SH-SY5Y (cell line): ENCODE measurements at regions not wholly inside any gene's neighbourhood (a gene's known extent, or its start where the extent isn't known, plus 50 kb on each side); places are given as distances from the start of the nearest gene placed in this dataset.

Experiments
- GATA2 ChIP-seq: IDR thresholded peaks from 2 replicates; pipeline ENCODE4 v1.6.1; 2011; ENCODE audit warnings: mild to moderate bottlenecking, low read depth, low read length
- GATA3 ChIP-seq: IDR thresholded peaks from 2 replicates; pipeline ENCODE4 v1.6.1; 2011; ENCODE audit warnings: low read depth, mild to moderate bottlenecking, low read length, moderate library complexity

DNA sequence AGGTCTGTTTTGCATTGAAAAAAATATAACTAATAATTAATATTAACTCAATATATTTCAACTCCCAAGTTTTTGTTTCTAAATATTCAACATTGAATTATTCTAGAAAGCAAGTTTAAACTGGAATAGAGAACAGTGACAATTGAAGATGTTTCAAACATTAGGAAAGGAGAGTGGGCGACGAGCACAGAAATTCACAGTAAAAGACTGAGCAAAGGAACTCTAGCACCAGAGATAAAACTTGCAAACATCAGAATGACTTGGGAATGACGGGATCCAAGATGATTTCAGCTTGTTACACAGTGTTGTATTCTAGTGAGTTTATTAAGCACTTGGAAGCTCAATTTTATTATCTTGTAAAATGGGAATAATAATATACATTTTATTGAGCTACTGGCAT, 56.6 kb upstream of the CNTN5 start:
- TF ChIP-seq GATA2 (no peak), GATA3 (no peak)
